Neural progenitor cell (in vitro differentiated cells): ENCODE measurements at regions not wholly inside any gene's neighbourhood (a gene's known extent, or its start where the extent isn't known, plus 50 kb on each side); places are given as distances from the start of the nearest gene placed in this dataset.

ENCODE experiments used
- CTCF ChIP-seq: fragments of 200-600 bp; sonication (generic); IDR thresholded peaks from 2 replicates; pipeline ENCODE4 v1.5.1; 2017; ENCODE audit warnings: antibody characterized with exemption, mild to moderate bottlenecking
- EZH2 ChIP-seq: fragments of 200-600 bp; sonication (generic); IDR thresholded peaks from 2 replicates; pipeline ENCODE4 v1.6.1; 2017; ENCODE audit warnings: antibody characterized with exemption, mild to moderate bottlenecking, moderate library complexity

- TF ChIP-seq EZH2 (no peak), CTCF (no peak)
Observed at GRCh38 chr1:47694011-47694890, 256.4 kb downstream of the FOXD2 start.
